GM10248 (cell line): ENCODE measurements at regions not wholly inside any gene's neighbourhood (a gene's known extent, or its start where the extent isn't known, plus 50 kb on each side); places are given as distances from the start of the nearest gene placed in this dataset.

ENCODE experiments used
- CTCF ChIA-PET: fragments of 300-600 bp; sonication (Branson Sonifier 250); formaldehyde crosslinking; extraction: SDS; loops from one replicate; lab custom pipeline; 2021; ENCODE audit warnings: antibody characterized with exemption; lab: Yijun Ruan, JAX
- POLR2A ChIA-PET: fragments of 350-650 bp; sonication (Branson Sonifier 250); formaldehyde crosslinking; extraction: SDS; loops from one replicate; lab custom pipeline; 2020; ENCODE audit warnings: antibody characterized with exemption; lab: Yijun Ruan, JAX
- DNase-seq: peaks from one replicate; pipeline ENCODE4 v3.0.0; 2012; ENCODE audit errors: extremely low spot score
- TF ChIP-seq, protein P1 (sequence below): IDR thresholded peaks from 2 replicates; pipeline ENCODE4 v1.5.1; 2012; ENCODE audit warnings: mild to moderate bottlenecking, low read depth; ENCODE audit errors: extremely low read depth, missing control alignments, control extremely low read depth

DNA sequence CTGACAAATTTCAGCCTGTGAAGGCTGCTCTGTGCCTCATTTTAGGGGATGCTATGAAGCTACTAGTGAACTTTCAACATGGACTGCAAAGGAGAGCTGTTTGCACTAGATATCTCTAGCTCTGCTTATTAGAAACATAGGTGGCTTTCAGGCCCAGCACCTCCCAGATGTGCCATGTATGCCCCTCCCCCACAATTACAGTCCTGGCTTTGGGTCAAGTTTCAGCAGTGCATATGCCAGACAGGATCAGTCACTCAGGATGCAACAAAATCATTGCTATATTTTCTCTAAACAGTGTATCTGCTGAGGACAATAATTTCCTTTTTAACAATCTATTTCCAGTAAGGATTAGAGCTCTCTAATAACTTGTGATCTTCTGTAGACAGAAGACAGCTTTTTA is 178.8 kb upstream of the STAC start:
- CTCF ChIA-PET, result interaction anchor here (1.0 to 1.3 kb wide), 2 partner anchors 10 to 18 kb away, joined by 3 to 4 read pairs; no protein-coding TSS in a partner anchor

DNA sequence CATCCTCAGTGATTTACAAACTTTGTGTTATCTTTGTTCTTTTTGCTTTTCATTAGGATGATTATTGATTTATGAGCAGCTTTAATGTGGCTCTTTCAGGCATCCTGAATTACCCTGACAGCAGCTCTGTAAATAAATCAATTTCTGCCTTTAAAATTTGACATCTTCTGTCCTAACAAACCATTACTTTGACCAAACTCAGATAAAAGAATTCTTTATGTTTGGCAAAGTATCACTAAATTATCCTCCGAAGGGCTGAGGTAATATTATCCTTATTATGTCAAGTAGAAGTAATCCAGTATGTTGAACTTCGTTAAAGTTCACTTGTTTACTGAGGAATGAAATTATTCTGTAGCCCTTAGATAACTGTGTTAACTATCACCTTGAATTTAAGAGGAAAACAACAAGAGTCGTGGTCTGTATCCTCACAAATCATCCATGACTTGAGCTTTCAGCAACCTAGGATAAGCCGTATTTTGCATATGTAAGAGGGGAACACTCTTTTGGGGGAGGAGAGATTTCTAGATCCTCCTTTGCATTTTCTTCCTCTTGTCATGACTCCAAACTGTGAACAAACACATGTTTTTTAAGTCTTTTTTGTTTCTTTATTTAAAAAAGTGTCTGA is 173.2 kb upstream of the STAC start:
- ChIA-PET CTCF (interaction anchor here (1.2 kb wide), 1 partner anchor 46 kb away, joined by 3 read pairs; no protein-coding TSS in a partner anchor), POLR2A (no interaction called here)
- TF ChIP-seq, protein P1, sequence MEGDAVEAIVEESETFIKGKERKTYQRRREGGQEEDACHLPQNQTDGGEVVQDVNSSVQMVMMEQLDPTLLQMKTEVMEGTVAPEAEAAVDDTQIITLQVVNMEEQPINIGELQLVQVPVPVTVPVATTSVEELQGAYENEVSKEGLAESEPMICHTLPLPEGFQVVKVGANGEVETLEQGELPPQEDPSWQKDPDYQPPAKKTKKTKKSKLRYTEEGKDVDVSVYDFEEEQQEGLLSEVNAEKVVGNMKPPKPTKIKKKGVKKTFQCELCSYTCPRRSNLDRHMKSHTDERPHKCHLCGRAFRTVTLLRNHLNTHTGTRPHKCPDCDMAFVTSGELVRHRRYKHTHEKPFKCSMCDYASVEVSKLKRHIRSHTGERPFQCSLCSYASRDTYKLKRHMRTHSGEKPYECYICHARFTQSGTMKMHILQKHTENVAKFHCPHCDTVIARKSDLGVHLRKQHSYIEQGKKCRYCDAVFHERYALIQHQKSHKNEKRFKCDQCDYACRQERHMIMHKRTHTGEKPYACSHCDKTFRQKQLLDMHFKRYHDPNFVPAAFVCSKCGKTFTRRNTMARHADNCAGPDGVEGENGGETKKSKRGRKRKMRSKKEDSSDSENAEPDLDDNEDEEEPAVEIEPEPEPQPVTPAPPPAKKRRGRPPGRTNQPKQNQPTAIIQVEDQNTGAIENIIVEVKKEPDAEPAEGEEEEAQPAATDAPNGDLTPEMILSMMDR, result no peak
- no peak for DNase-seq

More for the DNA sequence above, 178.8 kb upstream of the STAC start:
- DNase-seq, result no peak
- POLR2A ChIA-PET, result no interaction called here
- TF ChIP-seq, protein P1, result no peak

DNA sequence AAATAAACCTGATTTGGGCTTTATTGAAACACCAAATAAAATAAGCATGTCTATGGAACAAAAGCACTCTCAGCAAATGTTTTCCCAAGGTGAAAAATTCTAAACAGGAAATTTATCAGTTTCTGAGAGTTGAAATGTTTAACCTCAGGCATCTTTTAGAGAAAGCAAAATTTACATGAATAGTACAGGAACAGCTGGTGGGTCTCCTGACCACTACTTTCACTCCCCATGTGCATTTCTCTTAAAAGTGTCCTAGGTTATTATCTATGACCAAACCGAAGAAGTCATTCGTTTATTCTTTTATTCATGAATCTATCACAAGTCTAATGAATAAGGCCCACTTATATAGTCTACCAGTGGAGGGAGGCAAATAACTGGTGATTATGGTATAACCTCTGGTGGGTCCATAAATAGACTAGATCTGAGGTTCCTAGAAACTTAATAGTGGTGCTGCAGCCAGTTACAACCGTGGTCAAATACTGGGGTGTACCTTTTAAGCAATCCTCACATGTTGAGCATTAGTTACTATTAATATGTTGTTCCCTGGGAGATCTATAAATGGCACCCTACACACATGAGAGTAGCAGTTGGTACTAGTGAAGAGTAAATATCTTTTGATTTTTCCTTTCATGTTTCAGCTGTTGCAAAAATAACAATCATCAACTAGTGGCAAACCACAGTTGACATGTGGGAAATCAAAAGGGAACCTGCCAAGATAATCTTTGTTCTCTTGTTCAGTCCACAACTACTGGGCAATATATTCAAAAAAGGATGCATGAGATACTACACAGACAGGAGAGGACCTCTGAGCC is 169.3 kb upstream of the STAC start:
- ChIA-PET POLR2A (no interaction called here), CTCF (no interaction called here)
- DNase-seq, result no peak
- TF ChIP-seq, protein P1, result no peak

DNA sequence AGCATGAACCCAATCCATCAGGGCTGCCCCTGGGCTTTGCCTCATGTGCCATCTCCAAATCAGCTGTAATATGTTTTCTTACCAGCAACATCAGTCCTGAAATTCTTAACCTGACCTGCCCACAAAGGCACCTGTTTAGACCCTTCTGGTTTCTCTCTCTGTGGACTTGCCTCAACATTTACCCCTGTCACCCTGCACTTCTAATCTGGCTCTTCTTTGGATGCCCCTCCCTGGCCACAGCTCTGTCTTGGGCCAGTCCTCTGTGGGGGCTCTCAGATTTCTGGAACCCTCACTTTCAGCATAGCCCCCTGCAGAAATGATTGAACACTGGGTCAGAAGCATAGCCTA is 168.7 kb upstream of the STAC start:
- CTCF ChIA-PET, result no interaction called here
- TF ChIP-seq, protein P1, result no peak
- POLR2A ChIA-PET, result no interaction called here
- no peak for DNase-seq

DNA sequence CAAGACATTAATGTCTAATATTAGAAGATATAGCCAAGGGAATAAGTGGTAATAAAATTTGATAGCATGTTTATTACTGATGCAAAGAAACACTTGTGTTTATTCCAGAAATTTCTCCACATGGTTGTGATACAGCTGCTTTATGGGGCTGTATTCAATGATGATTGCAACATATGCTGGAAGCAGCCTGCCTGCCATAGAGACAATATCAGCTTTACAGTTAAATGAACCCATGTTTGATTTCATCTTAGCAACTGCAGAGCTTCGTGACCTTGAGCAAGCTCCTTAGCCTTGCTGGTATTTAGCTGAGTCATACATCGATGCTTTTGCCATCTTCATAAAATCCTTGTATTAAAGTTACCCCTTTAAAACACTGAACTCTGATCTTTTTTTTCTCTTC is 168.1 kb upstream of the STAC start:
- ChIA-PET CTCF (no interaction called here), POLR2A (no interaction called here)
- DNase-seq, result no peak
- TF ChIP-seq, protein P1, result no peak

DNA sequence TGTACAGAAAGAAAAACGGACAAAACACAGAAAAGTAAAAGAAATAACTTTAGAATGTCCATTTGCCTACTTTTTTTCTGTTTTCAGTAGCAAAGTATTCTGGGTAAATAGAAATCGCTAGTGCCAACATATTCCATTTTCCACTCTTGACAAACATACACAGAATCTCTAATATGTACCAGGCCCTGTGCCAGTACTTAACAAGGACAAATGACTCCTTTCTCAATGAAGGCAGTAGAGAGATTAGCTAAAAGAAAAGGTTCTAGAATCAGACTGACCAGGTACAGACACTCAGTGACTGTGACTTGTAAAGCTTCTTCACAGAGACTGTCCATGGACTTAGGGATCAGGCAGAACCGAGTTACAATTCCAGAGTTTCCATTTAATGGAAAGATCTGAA is 165.8 kb upstream of the STAC start:
- CTCF ChIA-PET, result interaction anchor here (1.2 kb wide), 1 partner anchor 29 kb away, joined by 3 read pairs; no protein-coding TSS in a partner anchor
- TF ChIP-seq, protein P1, result no peak
- no peak for DNase-seq
- POLR2A ChIA-PET, result no interaction called here
